Keratinocyte (primary cell): ENCODE measurements at regions not wholly inside any gene's neighbourhood (a gene's known extent, or its start where the extent isn't known, plus 50 kb on each side); places are given as distances from the start of the nearest gene placed in this dataset.

Experiments
- DNase-seq: peaks from one replicate; pipeline ENCODE4 v3.0.0-alpha.2; 2011; ENCODE audit warnings: low read depth, missing footprints, low spot score
- FAIRE-seq: peaks from 2 replicates; lab custom pipeline; 2011; peaks lifted over from hg19 to GRCh38; lab: Jason Lieb, UNC
- H2AFZ ChIP-seq: 2 replicates; pipeline ENCODE4 v1.6.0; 2012; ENCODE audit warnings: low read length, control low read depth, inconsistent platforms; ENCODE audit not compliant: control insufficient read depth
- H3K27ac ChIP-seq: 2 replicates; pipeline ENCODE4 v1.5.1; 2011; ENCODE audit warnings: low read length; ENCODE audit not compliant: control insufficient read depth, insufficient read depth
- H3K27me3 ChIP-seq: 3 replicates; pipeline ENCODE4 v1.6.0; 2011; ENCODE audit warnings: low read length; ENCODE audit not compliant: control insufficient read depth, insufficient read depth; ENCODE audit errors: extremely low read depth
- H3K36me3 ChIP-seq, 2 experiments: 2 replicates in 1 of 2; 3 replicates in 1 of 2; pipeline ENCODE4 v1.5.1; 2011; ENCODE audit warnings: low read length in 2 of 2, mild to moderate bottlenecking in 1 of 2; ENCODE audit not compliant: control insufficient read depth in 2 of 2, insufficient read depth in 2 of 2; ENCODE audit errors: extremely low read depth in 1 of 2
- H3K4me1 ChIP-seq: 3 replicates; pipeline ENCODE4 v1.5.1; 2011; ENCODE audit warnings: low read length; ENCODE audit not compliant: control insufficient read depth, insufficient read depth; ENCODE audit errors: extremely low read depth
- H3K4me2 ChIP-seq: 3 replicates; pipeline ENCODE4 v1.6.0; 2011; ENCODE audit warnings: low read depth, low read length; ENCODE audit not compliant: control insufficient read depth, insufficient read depth; ENCODE audit errors: extremely low read depth
- H3K4me3 ChIP-seq, 3 experiments: fragments of 200-600 bp in 1 of 3; sonication (generic) in 1 of 3; 2 replicates in 2 of 3; 3 replicates in 1 of 3; pipeline ENCODE4 v1.5.1; 2011 to 2016; ENCODE audit warnings: low read length in 3 of 3, mild to moderate bottlenecking in 3 of 3, control low read depth in 2 of 3, inconsistent platforms in 1 of 3, low read depth in 1 of 3, mixed read lengths in 1 of 3, mixed run types in 1 of 3, moderate library complexity in 1 of 3; ENCODE audit not compliant: control insufficient read depth in 2 of 3, insufficient read depth in 2 of 3; ENCODE audit errors: extremely low read depth in 1 of 3
- H3K79me2 ChIP-seq: 2 replicates; pipeline ENCODE4 v1.6.0; 2012; ENCODE audit warnings: low read length; ENCODE audit not compliant: control insufficient read depth, insufficient read depth
- H3K9ac ChIP-seq: 3 replicates; pipeline ENCODE4 v1.6.0; 2011; ENCODE audit warnings: low read length; ENCODE audit not compliant: control insufficient read depth, insufficient read depth; ENCODE audit errors: extremely low read depth
- H3K9me1 ChIP-seq: 3 replicates; pipeline ENCODE4 v1.6.0; 2011; ENCODE audit warnings: low read length; ENCODE audit not compliant: control insufficient read depth, insufficient read depth; ENCODE audit errors: extremely low read depth
- H3K9me3 ChIP-seq: 2 replicates; pipeline ENCODE4 v1.5.1; 2012; ENCODE audit warnings: low read depth, low read length; ENCODE audit not compliant: control insufficient read depth
- H4K20me1 ChIP-seq: 3 replicates; pipeline ENCODE4 v1.6.0; 2011; ENCODE audit warnings: low read length; ENCODE audit not compliant: control insufficient read depth, insufficient read depth; ENCODE audit errors: extremely low read depth
- CTCF ChIP-seq, 3 experiments: IDR thresholded peaks in 1 of 3; conservative IDR thresholded peaks in 1 of 3; optimal IDR thresholded peaks in 1 of 3; 2 replicates in 2 of 3; 3 replicates in 1 of 3; pipeline versions ENCODE3 to v1.5.1; 2011; ENCODE audit warnings: low read length in 3 of 3, mild to moderate bottlenecking in 3 of 3, moderate library complexity in 2 of 3, control low read depth in 1 of 3, inconsistent platforms in 1 of 3; ENCODE audit not compliant: insufficient read depth in 2 of 3; ENCODE audit errors: extremely low read depth in 1 of 3
- EZH2 ChIP-seq: IDR thresholded peaks from one replicate; pipeline ENCODE4 v1.6.1; 2012; ENCODE audit warnings: inconsistent platforms, mild to moderate bottlenecking, low read length, moderate library complexity
- dilution Hi-C: fragments of 300-500 bp; cut with MboI; formaldehyde crosslinking; loops from one replicate; pipeline ENCODE4 v1.7.0; 2020; ENCODE audit warnings: low sequenced_read_pairs; ENCODE audit not compliant: extremely low pct_ligation_motif_present

DNA sequence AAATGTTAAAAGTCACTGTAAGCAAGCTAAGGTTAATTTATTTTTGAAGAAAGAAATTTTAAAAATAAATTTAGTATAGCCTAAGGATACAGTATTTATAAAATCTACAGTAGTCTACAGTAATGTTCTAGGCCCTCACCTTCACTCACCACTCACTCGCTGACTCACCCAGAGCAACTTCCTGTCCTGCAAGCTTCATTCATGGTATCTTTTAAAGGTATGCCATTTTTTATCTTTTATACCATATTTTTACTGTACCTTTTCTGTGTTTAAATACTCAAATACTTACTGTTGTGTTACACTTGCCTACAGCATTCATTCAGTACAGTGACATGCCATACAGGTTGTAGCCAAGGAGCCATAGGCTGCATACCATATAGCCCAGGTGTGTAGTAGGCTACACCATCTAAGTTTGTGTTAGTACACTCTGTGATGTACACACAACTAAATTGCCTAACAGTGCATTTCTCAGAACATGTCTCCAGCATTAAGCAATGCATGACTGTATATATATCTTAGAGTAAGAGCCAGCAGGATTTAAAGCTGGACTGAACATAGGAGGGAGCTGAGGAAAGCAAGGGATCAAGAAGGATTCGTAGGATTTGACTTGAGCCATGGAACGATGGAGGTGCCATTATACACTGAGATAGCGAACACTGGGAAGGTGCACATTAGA, 83.1 kb upstream of the KLF7 start:
- H3K36me3 ChIP-seq = peaks cover 11% of the 10 kb centered on the region in 2 experiments
- H3K9me3 ChIP-seq = no peaks in the 10 kb centered on the region
- H4K20me1 ChIP-seq = no peaks in the 10 kb centered on the region
- H3K79me2 ChIP-seq = no peaks in the 10 kb centered on the region
- H3K4me2 ChIP-seq = no peak overlapping the region
- no peaks in the 10 kb centered on the region for H3K9me1 ChIP-seq
- peak; percentile 32 for FAIRE-seq
- peak overlapping the region; percentile 46 for H3K27ac ChIP-seq
- H3K27me3 ChIP-seq = no peaks in the 10 kb centered on the region
- dilution Hi-C loops = no loop called here
- H3K4me1 ChIP-seq = peaks cover 59% of the 10 kb centered on the region
- H2AFZ ChIP-seq = no peak overlapping the region
- no peak overlapping the region for H3K9ac ChIP-seq
- TF ChIP-seq CTCF (optimal IDR thresholded peaks at IDR 0.05 in 1 of 3, IDR thresholded peaks at IDR 0.05 in 1 of 3, conservative IDR thresholded peaks at IDR 0.05 in 1 of 3; ENCODE audit: extremely low read depth in 1 of 3, insufficient read depth in 2 of 3, low read length in 3 of 3) (no peak), EZH2 (no peak)
- DNase-seq = no peak
- H3K4me3 ChIP-seq = no peak overlapping the region

DNA sequence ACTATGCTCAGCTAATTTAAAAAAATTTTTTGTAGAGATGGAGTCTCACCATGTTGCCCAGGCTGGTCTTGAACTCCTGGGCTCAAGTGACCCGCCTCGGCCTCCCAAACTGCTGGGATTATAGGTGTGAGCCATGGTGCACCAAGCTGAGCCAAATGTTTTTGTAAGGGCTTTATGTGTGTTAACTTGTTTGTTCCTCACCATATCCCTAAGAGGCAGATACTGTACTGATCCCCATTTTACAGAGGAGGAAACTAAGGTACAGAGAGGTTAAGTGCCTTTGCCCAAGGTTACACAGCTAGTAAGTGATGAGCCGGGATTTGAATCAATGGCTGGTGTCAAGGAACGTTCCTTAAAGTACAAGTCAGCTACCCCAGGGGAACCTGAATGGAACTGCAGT, 85.3 kb upstream of the KLF7 start:
- FAIRE-seq = no peak
- Histone ChIP-seq H3K9me1 (no peaks in the 10 kb centered on the region), H3K4me1 (peaks cover 71% of the 10 kb centered on the region), H3K36me3 (peaks cover 4 to 11% of the 10 kb centered on the region in 2 experiments), H4K20me1 (no peaks in the 10 kb centered on the region), H3K4me3 (no peak overlapping the region), H3K27me3 (no peaks in the 10 kb centered on the region), H3K27ac (no peak overlapping the region), H3K79me2 (no peaks in the 10 kb centered on the region), H2AFZ (no peak overlapping the region), H3K9me3 (no peaks in the 10 kb centered on the region), H3K4me2 (no peak overlapping the region), H3K9ac (no peak overlapping the region)
- TF ChIP-seq EZH2 = no peak
- no peak for TF ChIP-seq CTCF (optimal IDR thresholded peaks at IDR 0.05 in 1 of 3, IDR thresholded peaks at IDR 0.05 in 1 of 3, conservative IDR thresholded peaks at IDR 0.05 in 1 of 3; ENCODE audit: extremely low read depth in 1 of 3, insufficient read depth in 2 of 3, low read length in 3 of 3)
- dilution Hi-C loops = no loop called here
- DNase-seq = no peak
